Ramos (cell line): ENCODE measurements at regions not wholly inside any gene's neighbourhood (a gene's known extent, or its start where the extent isn't known, plus 50 kb on each side); places are given as distances from the start of the nearest gene placed in this dataset.

Source experiments
- in situ Hi-C: fragments of 300-500 bp; cut with MboI; formaldehyde crosslinking; loops from one replicate; pipeline ENCODE4 v1.14.3; 2022; ENCODE audit warnings: low sequenced_read_pairs; ENCODE audit not compliant: unreplicated experiment

DNA sequence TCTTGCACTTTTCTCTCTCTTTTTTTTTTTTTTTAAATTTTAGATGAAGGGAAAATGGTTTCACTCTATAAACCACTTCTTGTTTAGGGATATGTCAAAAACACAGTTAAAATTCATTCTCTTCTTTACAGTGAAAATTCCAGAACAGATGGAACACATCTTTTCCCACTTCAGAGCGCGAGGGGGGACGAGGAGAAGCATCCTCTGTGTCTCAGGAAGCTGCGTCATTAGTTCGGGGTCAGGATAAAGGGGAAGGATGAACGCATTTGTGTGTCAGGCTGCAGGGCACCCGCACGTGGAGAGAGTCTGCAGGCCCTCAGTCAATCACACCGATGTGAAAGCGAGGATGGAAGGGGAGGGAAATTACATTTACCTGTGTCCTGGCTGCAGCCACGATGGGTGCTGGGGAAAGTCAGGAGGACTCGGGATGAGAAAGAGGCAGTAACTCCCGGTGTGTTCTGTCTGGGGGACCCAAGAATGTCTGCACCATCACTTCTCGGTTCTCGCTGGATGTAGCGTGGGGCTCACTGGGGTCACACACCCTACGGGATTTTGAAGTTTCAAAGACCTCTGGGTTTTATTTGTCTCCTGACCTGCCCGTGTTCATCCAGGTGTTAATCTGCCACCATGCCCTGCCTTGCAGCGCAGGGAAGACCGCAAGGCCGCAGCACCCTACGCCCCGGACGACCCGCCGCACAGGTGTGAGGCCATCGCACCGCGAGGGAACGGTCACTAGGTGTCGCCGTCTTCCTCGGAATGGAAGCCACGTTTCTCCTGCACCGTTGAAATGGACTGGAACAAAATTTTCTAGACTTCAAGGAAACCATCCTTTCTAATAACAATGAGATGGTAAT lies 66.7 kb upstream of the PITRM1 start:
- in situ Hi-C loops, result loop anchor here (25.0 kb wide), 1 partner anchor 1423 kb away; no protein-coding TSS in a partner anchor

DNA sequence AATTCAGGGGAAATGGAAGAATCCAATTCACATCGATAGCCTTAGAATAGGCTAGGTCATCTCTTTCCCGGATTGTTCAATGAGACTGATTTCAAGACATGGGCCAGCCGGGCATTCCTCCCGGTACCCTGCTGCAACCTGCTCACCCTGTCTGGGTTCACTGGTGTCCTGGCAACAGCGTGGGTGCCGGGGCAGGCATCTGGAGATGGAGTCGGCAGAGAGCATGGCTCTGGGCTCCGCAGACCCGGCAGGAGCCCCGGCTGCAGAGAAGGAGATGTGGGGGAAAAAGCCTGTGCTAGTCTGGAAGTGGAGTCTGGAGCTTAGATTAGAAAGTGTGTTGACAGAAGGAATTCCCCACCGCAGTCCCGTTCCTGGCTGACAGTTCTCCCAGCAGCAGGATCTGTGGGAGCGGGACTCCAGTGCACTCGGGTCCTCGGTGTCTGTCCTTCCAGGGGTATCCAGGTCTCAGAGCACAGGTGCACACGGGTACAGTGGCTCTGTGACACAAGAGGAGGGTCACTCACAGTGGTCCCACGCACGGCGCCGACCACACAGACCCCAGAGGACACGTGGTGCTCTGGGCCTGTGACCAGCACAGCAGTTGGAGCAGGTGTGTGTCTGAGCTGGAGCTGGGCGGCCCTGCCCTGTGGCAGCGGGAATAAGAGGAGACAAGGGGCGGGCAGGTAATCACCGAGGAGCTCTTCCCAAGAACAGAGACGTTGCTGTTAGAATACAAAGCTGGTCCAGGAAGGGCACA lies 65.7 kb upstream of the PITRM1 start:
- in situ Hi-C loops, result loop anchor here (25.0 kb wide), 1 partner anchor 1424 kb away; no protein-coding TSS in a partner anchor

- in situ Hi-C loops, result loop anchor here (25.0 kb wide), 1 partner anchor 1425 kb away; no protein-coding TSS in a partner anchor
Observed at GRCh38 chr10:3237530-3237929, 64.9 kb upstream of the PITRM1 start.

- in situ Hi-C loops, result loop anchor here (25.0 kb wide), 1 partner anchor 1425 kb away; no protein-coding TSS in a partner anchor
Observed at GRCh38 chr10:3236644-3237404, 64.2 kb upstream of the PITRM1 start.

GRCh38 chr10:3235996-3236510 lies 63.5 kb upstream of the PITRM1 start:
- in situ Hi-C loops, result loop anchor here (25.0 kb wide), 1 partner anchor 1426 kb away; no protein-coding TSS in a partner anchor

DNA sequence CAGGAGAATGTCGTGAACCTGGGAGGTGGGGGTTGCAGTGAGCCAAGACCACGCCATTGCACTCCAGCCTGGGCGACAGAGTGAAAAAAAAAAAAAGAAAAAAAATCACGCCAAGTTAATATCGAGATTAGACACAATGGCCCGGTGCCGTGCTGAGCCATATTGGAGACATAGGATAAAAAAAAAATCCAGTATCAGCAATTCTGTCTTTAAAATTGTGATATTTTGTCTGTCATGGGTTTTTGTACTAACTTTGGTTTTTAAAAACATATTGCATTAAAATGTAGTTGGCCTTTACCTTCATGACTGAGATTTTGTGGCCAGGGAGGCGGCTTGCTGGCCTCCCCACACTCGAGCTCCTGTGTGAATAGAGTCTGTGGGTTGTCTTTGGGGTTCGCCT lies 62.8 kb upstream of the PITRM1 start:
- in situ Hi-C loops, result loop anchor here (25.0 kb wide), 1 partner anchor 1427 kb away; no protein-coding TSS in a partner anchor

DNA sequence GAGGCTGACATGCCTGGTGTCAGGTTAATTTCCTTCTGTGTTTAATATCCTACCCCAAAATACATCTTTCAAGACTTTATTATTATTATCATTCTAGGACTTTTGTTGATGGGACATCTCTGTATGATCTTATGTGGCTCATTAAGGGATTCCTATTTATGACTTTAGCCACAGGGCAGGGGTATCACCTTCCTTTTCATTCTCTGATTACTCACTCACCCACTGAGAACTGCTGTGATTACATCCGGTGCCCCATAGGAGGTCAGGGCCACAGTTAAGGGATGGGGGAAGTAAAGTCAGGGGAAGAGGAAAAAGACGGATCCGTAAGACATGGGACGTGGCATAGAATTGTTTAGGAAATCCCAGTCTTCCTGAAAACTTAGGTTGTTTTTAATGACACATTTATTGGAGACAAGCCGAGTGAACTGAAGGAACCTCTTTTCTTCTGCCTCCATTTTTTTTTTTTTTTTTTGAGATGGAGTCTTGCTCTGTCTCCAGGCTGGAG lies 61.0 kb upstream of the PITRM1 start:
- in situ Hi-C loops, result loop anchor here (25.0 kb wide), 1 partner anchor 1429 kb away; no protein-coding TSS in a partner anchor

GRCh38 chr10:3231951-3232730 lies 59.6 kb upstream of the PITRM1 start:
- in situ Hi-C loops, result loop anchor here (25.0 kb wide), 1 partner anchor 1430 kb away; no protein-coding TSS in a partner anchor

DNA sequence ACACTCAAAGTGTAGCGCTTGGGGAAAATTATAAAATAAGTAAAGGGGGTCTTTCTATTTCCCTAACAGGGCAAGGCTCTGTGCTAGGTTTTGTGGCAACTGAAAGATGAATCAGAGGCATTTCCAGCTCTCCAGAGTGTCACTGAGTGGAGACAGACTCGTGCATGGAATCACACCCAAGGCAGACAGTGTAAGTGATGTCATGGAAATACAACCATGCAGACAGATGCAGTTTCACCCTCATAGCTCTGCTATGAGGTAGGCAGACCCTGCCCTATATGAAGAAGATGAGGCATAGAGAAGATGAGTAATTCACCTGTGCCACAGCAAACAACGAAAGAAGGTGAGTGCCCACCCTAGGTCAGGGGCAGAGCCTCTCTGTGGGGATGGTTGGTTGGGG lies 57.2 kb upstream of the PITRM1 start:
- in situ Hi-C loops, result loop anchor here (25.0 kb wide), 1 partner anchor 1432 kb away; no protein-coding TSS in a partner anchor

GRCh38 chr10:3228629-3228945 lies 56.0 kb upstream of the PITRM1 start:
- in situ Hi-C loops, result loop anchor here (25.0 kb wide), 1 partner anchor 1434 kb away; no protein-coding TSS in a partner anchor

DNA sequence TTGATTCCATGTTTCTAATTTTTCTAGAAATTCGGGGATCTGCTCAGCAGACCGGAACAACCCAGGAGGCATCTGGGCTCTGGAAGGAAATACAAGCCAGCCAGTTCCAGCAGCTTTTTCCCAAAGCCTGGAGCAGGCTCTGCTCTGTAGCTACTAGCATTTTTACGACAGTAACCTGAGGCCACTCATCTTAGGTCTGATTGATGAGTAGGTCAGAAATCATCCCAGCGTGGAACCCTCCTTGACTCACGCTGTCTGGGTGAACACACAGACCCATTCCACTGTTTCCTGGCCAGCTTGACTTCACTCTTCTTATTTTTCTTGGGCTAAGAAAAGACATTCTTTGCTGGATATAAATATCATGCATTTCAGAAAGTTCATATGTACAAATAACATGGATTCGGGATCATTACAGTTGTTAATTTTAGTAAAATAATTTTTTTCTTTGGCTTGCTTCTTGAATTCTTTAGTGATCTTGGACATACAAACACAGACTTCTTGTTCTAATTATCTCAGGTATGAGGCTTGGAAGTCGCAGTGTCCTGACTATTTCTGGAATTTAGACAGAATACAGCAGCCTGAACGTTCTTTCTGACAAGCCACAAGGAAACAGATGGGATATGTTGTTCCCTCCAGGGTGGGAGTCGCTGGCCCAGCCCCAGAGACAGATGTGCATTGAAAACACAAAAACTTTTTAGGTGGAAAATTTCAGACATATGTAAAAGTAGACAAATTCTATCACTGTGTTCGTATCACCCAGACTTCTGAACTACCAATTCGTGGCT lies 54.6 kb upstream of the PITRM1 start:
- in situ Hi-C loops, result loop anchor here (25.0 kb wide), 1 partner anchor 1435 kb away; no protein-coding TSS in a partner anchor

DNA sequence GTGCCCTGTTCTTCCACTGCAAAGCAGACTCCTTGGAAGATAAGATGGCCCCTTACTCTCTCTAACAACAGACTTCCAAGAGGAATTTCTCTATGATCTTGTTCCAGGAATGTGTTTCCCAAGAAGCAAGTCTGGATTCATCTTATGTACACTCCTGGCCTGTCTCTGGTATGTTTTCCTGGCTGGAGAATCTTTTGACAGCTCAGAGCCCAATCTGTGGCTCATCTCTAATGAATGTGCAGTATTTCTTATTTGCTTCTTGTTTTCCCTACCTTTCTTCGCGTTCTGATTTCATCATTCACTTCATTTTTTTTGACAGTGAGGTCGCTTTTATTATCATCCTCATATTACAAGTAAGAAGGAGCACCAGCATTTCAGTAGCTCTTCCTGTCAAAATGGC lies 53.0 kb upstream of the PITRM1 start:
- in situ Hi-C loops, result loop anchor here (25.0 kb wide), 1 partner anchor 1437 kb away; no protein-coding TSS in a partner anchor

- in situ Hi-C loops, result no loop called here
Observed at GRCh38 chr10:3224241-3224640, 51.7 kb upstream of the PITRM1 start.

- in situ Hi-C loops, result no loop called here
Observed at GRCh38 chr10:3222626-3223025, 50.0 kb upstream of the PITRM1 start.
